Esophagus squamous epithelium (tissue), 5 donors: ENCODE measurements at regions not wholly inside any gene's neighbourhood (a gene's known extent, or its start where the extent isn't known, plus 50 kb on each side); places are given as distances from the start of the nearest gene placed in this dataset.
"Not testable (repeated sequence)": the region's sequence is repeated elsewhere in the genome, so short reads cannot be mapped to it uniquely, and the experiment has no call there.

Source experiments
- DNase-seq: peaks from one replicate; lab custom pipeline; 2025; lab: John Stamatoyannopoulos, UW
- H3K27ac ChIP-seq, 4 donors: fragments of 200-600 bp; sonication (generic); one replicate each; pipeline ENCODE4 v1.5.1; 2016 to 2019; ENCODE audit warnings: mild to moderate bottlenecking in 1 of 4
- H3K27me3 ChIP-seq, 4 donors: fragments of 200-600 bp; sonication (generic); 1 replicate in 3 of 4; 2 replicates in 1 of 4; pipeline versions ENCODE4 v1.5.1 to v1.6.0; 2017 to 2021; ENCODE audit warnings: antibody characterized with exemption in 1 of 4
- H3K36me3 ChIP-seq, 3 donors: fragments of 200-600 bp; sonication (generic); one replicate each; pipeline ENCODE4 v1.5.1; 2016 to 2019
- H3K4me1 ChIP-seq, 3 donors: fragments of 200-600 bp; sonication (generic); one replicate each; pipeline ENCODE4 v1.5.1; 2017 to 2019
- H3K4me3 ChIP-seq, 4 donors: fragments of 200-600 bp; sonication (generic); 1 replicate in 3 of 4; 2 replicates in 1 of 4; pipeline ENCODE4 v1.5.1; 2016 to 2019; ENCODE audit warnings: mild to moderate bottlenecking in 2 of 4, moderate library complexity in 1 of 4
- H3K9me3 ChIP-seq, 3 donors: fragments of 200-600 bp; sonication (generic); one replicate each; pipeline ENCODE4 v1.5.1; 2016 to 2019
- CTCF ChIP-seq, 6 experiments: fragments of 450-650 bp in 4 of 6; fragments of 200-600 bp in 2 of 6; sonication (generic) in 2 of 6; IDR thresholded peaks; one replicate each; pipeline ENCODE4 v1.5.1; 2016 to 2019; ENCODE audit warnings: antibody characterized with exemption in 6 of 6, mild to moderate bottlenecking in 4 of 6, moderate library complexity in 4 of 6
- POLR2A ChIP-seq, 4 donors: fragments of 450-650 bp; IDR thresholded peaks; one replicate each; pipeline ENCODE4 v1.6.1; 2017; ENCODE audit warnings: antibody characterized with exemption in 4 of 4, mild to moderate bottlenecking in 4 of 4, moderate library complexity in 3 of 4
- WGBS, 2 donors: methylation state at CpG; one replicate each; pipeline ENCODE4 v1.1.5; 2018; 5-methylcytosine and 5-hydroxymethylcytosine counted together
- intact Hi-C: fragments of 100-400 bp; cut with DNase I; formaldehyde crosslinking; loops from one replicate; pipeline ENCODE4 v1.15.0; 2022
- donor health status: DM: yes; HTN: yes; CAD: no.

- H3K27ac ChIP-seq: no peak overlapping the region
- no peaks in the 10 kb centered on the region for H3K27me3 ChIP-seq
- H3K9me3 ChIP-seq: no peaks in the 10 kb centered on the region
- H3K36me3 ChIP-seq: no peaks in the 10 kb centered on the region
- TF ChIP-seq CTCF (IDR thresholded peaks at IDR 0.05) (no peak), POLR2A (IDR thresholded peaks at IDR 0.05) (no peak)
- H3K4me1 ChIP-seq: no peaks in the 10 kb centered on the region
- H3K4me3 ChIP-seq: no peak overlapping the region
- intact Hi-C loops: no loop called here
- DNase-seq: no peak
Measured at GRCh38 chr12:75795125-75795524, 236.5 kb downstream of the PHLDA1 start.

- DNase-seq: no peak
- TF ChIP-seq CTCF (IDR thresholded peaks at IDR 0.05) (no peak), POLR2A (IDR thresholded peaks at IDR 0.05) (no peak)
- Histone ChIP-seq H3K4me3 (no peak overlapping the region), H3K4me1 (no peaks in the 10 kb centered on the region), H3K27ac (no peak overlapping the region), H3K9me3 (no peaks in the 10 kb centered on the region), H3K27me3 (no peaks in the 10 kb centered on the region), H3K36me3 (no peaks in the 10 kb centered on the region)
- 0% methylated on average over 1 of the region's 1 CpG for WGBS, 2 donors
- intact Hi-C loops: no loop called here
Measured at GRCh38 chr12:75792687-75793086, 238.9 kb downstream of the PHLDA1 start.

- no peaks in the 10 kb centered on the region for H3K4me1 ChIP-seq
- no peaks in the 10 kb centered on the region for H3K36me3 ChIP-seq
- no peaks in the 10 kb centered on the region for H3K27me3 ChIP-seq
- no peak overlapping the region for H3K4me3 ChIP-seq
- no peak for DNase-seq
- H3K9me3 ChIP-seq: no peaks in the 10 kb centered on the region
- H3K27ac ChIP-seq: no peak overlapping the region
- TF ChIP-seq POLR2A (IDR thresholded peaks at IDR 0.05) (no peak), CTCF (IDR thresholded peaks at IDR 0.05) (no peak)
- intact Hi-C loops: no loop called here
Measured at GRCh38 chr12:75790219-75790618, 241.4 kb downstream of the PHLDA1 start.

- DNase-seq, intact Hi-C loops: not testable (repeated sequence)
Measured at GRCh38 chr12:75787146-75787545, 244.4 kb downstream of the PHLDA1 start.

GRCh38 chr12:75786070-75786469, 245.5 kb downstream of the PHLDA1 start:
- Histone ChIP-seq H3K27ac (no peak overlapping the region), H3K36me3 (no peaks in the 10 kb centered on the region), H3K4me1 (peaks cover 0 to 17% (median 5%) of the 10 kb centered on the region in 3 donors), H3K4me3 (no peak overlapping the region), H3K27me3 (no peaks in the 10 kb centered on the region), H3K9me3 (no peaks in the 10 kb centered on the region)
- no peak for DNase-seq
- intact Hi-C loops: no loop called here
- no peak for TF ChIP-seq POLR2A (IDR thresholded peaks at IDR 0.05)
- no peak for TF ChIP-seq CTCF (IDR thresholded peaks at IDR 0.05)
- WGBS, 2 donors: 76 to 92% methylated on average over 3 of the region's 3 CpGs

More at GRCh38 chr12:75787146-75787545, 244.4 kb downstream of the PHLDA1 start:
- not testable (repeated sequence) for H3K9me3 ChIP-seq, H3K27ac ChIP-seq, H3K36me3 ChIP-seq, H3K27me3 ChIP-seq, H3K4me1 ChIP-seq, H3K4me3 ChIP-seq
- WGBS, 2 donors: 60 to 66% methylated on average over 2 of the region's 2 CpGs

GRCh38 chr12:75784591-75784990, 247.0 kb downstream of the PHLDA1 start:
- Histone ChIP-seq H3K27me3 (no peaks in the 10 kb centered on the region), H3K4me3 (no peak overlapping the region), H3K27ac (no peak overlapping the region), H3K9me3 (no peaks in the 10 kb centered on the region), H3K36me3 (no peaks in the 10 kb centered on the region), H3K4me1 (peaks cover 0 to 17% (median 5%) of the 10 kb centered on the region in 3 donors)
- TF ChIP-seq POLR2A (IDR thresholded peaks at IDR 0.05) (no peak), CTCF (IDR thresholded peaks at IDR 0.05) (no peak)
- 75 to 90% methylated on average over 2 of the region's 2 CpGs for WGBS, 2 donors
- intact Hi-C loops: no loop called here
- no peak for DNase-seq
